Endothelial cell of umbilical vein (primary cell): ENCODE measurements at regions not wholly inside any gene's neighbourhood (a gene's known extent, or its start where the extent isn't known, plus 50 kb on each side); places are given as distances from the start of the nearest gene placed in this dataset.

ENCODE experiments used
- BruUV-seq: library from RNA; stranded (reverse); fragments of 400-500 nt; replicated peaks from 2 replicates; lab custom pipeline; 2021; lab: Mats Ljungman, UMichigan
- CTCF ChIA-PET: fragments of 300-600, 350-600 bp; sonication (Branson Sonifier 250); formaldehyde crosslinking; loops from one replicate; lab custom pipeline; 2021; ENCODE audit warnings: antibody characterized with exemption, inconsistent platforms; lab: Charles Lee
- POLR2A ChIA-PET: fragments of 300-600, 350-600 bp; sonication (Branson Sonifier 250); formaldehyde crosslinking; loops from one replicate; lab custom pipeline; 2021; ENCODE audit warnings: antibody characterized with exemption, inconsistent platforms; lab: Charles Lee
- DNase-seq: peaks from one replicate; pipeline ENCODE4 v3.0.0-alpha.2; 2011; ENCODE audit warnings: low read depth, low spot score
- FAIRE-seq: peaks from 2 replicates; lab custom pipeline; 2011; peaks lifted over from hg19 to GRCh38; lab: Jason Lieb, UNC
- H2AFZ ChIP-seq: 2 replicates; pipeline ENCODE4 v1.6.0; 2012; ENCODE audit warnings: low read depth, low read length, control low read depth, inconsistent platforms
- H3K27ac ChIP-seq: 2 replicates; pipeline ENCODE4 v1.5.1; 2011; ENCODE audit warnings: low read depth, mild to moderate bottlenecking, control low read depth, low read length, moderate library complexity; ENCODE audit not compliant: insufficient read depth
- H3K27me3 ChIP-seq, 2 experiments: 2 replicates each; pipeline versions ENCODE4 v1.6.0 to v1.6.1; 2011; ENCODE audit warnings: low read length in 2 of 2, mixed read lengths in 1 of 2; ENCODE audit not compliant: control insufficient read depth in 2 of 2, insufficient read depth in 2 of 2
- H3K36me3 ChIP-seq, 2 experiments: 2 replicates in 1 of 2; 3 replicates in 1 of 2; pipeline ENCODE4 v1.5.1; 2011; ENCODE audit warnings: low read length in 2 of 2, mild to moderate bottlenecking in 1 of 2, moderate library complexity in 1 of 2; ENCODE audit not compliant: control insufficient read depth in 2 of 2, insufficient read depth in 2 of 2; ENCODE audit errors: extremely low read depth in 1 of 2
- H3K4me1 ChIP-seq: 3 replicates; pipeline ENCODE4 v1.5.1; 2011; ENCODE audit warnings: mild to moderate bottlenecking, low read length; ENCODE audit not compliant: control insufficient read depth, insufficient read depth; ENCODE audit errors: extremely low read depth
- H3K4me2 ChIP-seq: 2 replicates; pipeline ENCODE4 v1.6.1; 2011; ENCODE audit warnings: low read length, control low read depth, mixed read lengths; ENCODE audit not compliant: insufficient read depth
- H3K4me3 ChIP-seq, 3 experiments: fragments of 200-600 bp in 1 of 3; sonication (generic), shearing (Covaris generic) in 1 of 3; replicated peaks in 1 of 3; 2 replicates each; pipeline ENCODE4 v1.5.1; 2011 to 2016; ENCODE audit warnings: control low read depth in 3 of 3, low read length in 3 of 3, mild to moderate bottlenecking in 2 of 3, inconsistent platforms in 1 of 3, low read depth in 1 of 3, moderate library complexity in 1 of 3; ENCODE audit not compliant: insufficient read depth in 1 of 3
- H3K79me2 ChIP-seq: 2 replicates; pipeline ENCODE4 v1.6.0; 2012; ENCODE audit warnings: low read length, inconsistent platforms; ENCODE audit not compliant: control insufficient read depth, insufficient read depth
- H3K9ac ChIP-seq: replicated peaks from 2 replicates; pipeline ENCODE3; 2011; ENCODE audit warnings: low read length, control low read depth; ENCODE audit not compliant: insufficient read depth; ENCODE audit errors: extremely low read depth
- H3K9me1 ChIP-seq: replicated peaks from 3 replicates; pipeline ENCODE4 v1.6.0; 2011; ENCODE audit warnings: mild to moderate bottlenecking, low read length; ENCODE audit not compliant: control insufficient read depth, insufficient read depth; ENCODE audit errors: extremely low read depth
- H3K9me3 ChIP-seq: replicated peaks from 2 replicates; pipeline ENCODE4 v1.5.1; 2012; ENCODE audit warnings: low read length, inconsistent platforms; ENCODE audit not compliant: control insufficient read depth, insufficient read depth
- H4K20me1 ChIP-seq: replicated peaks from 2 replicates; pipeline ENCODE3; 2011; ENCODE audit warnings: mild to moderate bottlenecking, low read length; ENCODE audit not compliant: control insufficient read depth, insufficient read depth; ENCODE audit errors: extremely low read depth
- CTCF ChIP-seq, 2 donors: IDR thresholded peaks; 1 replicate in 1 of 2; 2 replicates in 1 of 2; pipeline ENCODE4 v1.5.1; 2011; ENCODE audit warnings: low read length in 2 of 2, mild to moderate bottlenecking in 2 of 2, moderate library complexity in 2 of 2, control low read depth in 1 of 2, inconsistent platforms in 1 of 2, low read depth in 1 of 2; ENCODE audit not compliant: insufficient read depth in 1 of 2; ENCODE audit errors: extremely low read depth in 1 of 2
- EZH2 ChIP-seq: IDR thresholded peaks from 2 replicates; pipeline ENCODE4 v1.6.1; 2012; ENCODE audit warnings: borderline replicate concordance, low read depth, mild to moderate bottlenecking, moderate library complexity, low read length, inconsistent platforms; ENCODE audit not compliant: severe bottlenecking
- FOS ChIP-seq: IDR thresholded peaks from 2 replicates; pipeline ENCODE4 v1.6.1; 2011; ENCODE audit warnings: mild to moderate bottlenecking, low read length, moderate library complexity, borderline replicate concordance; ENCODE audit not compliant: insufficient read depth
- GATA2 ChIP-seq: IDR thresholded peaks from 2 replicates; pipeline ENCODE4 v1.7.0; 2011; ENCODE audit warnings: low read depth, mild to moderate bottlenecking, moderate library complexity, mixed read lengths, low read length; ENCODE audit not compliant: insufficient read length, insufficient read depth
- JUN ChIP-seq: IDR thresholded peaks from 2 replicates; pipeline ENCODE4 v1.6.1; 2011; ENCODE audit warnings: borderline replicate concordance, low read depth; ENCODE audit not compliant: insufficient read length, insufficient read depth
- MAX ChIP-seq: IDR thresholded peaks from 2 replicates; pipeline ENCODE4 v1.6.1; 2011; ENCODE audit not compliant: insufficient read depth, insufficient read length
- MYC ChIP-seq: IDR thresholded peaks from one replicate; pipeline ENCODE4 v1.6.1; 2011; ENCODE audit warnings: mild to moderate bottlenecking, low read depth, low read length
- POLR2A ChIP-seq: IDR thresholded peaks from 2 replicates; pipeline ENCODE4 v1.6.1; 2012; ENCODE audit warnings: low read depth, mild to moderate bottlenecking, control low read depth, low read length
- POLR2AphosphoS5 ChIP-seq: IDR thresholded peaks from 2 replicates; pipeline ENCODE4 v1.6.1; 2012; ENCODE audit warnings: low read depth, mild to moderate bottlenecking, control low read depth, low read length, moderate library complexity; ENCODE audit not compliant: insufficient read depth
- dilution Hi-C: fragments of 300-500 bp; cut with MboI; formaldehyde crosslinking; loops from one replicate; pipeline ENCODE4 v1.15.0; 2019; ENCODE audit warnings: low sequenced_read_pairs; ENCODE audit not compliant: extremely low pct_ligation_motif_present
- intact Hi-C: fragments of 100-400 bp; cut with micrococcal nuclease; formaldehyde crosslinking; loops from one replicate; pipeline ENCODE4 v1.10.0; 2022

- no peaks in the 10 kb centered on the region for H3K27me3 ChIP-seq
- CTCF ChIA-PET: no interaction called here
These were observed 71.8 kb downstream of the CHRM3 start for GRCh38 chr1:239458144-239458500.

GRCh38 chr1:239467730-239468129 is 81.4 kb downstream of the CHRM3 start:
- Histone ChIP-seq H3K4me2 (no peak overlapping the region), H3K4me1 (no peaks in the 10 kb centered on the region), H2AFZ (no peak overlapping the region), H3K36me3 (no peaks in the 10 kb centered on the region), H3K27ac (no peak overlapping the region), H3K9ac (no peak overlapping the region), H3K9me1 (no peaks in the 10 kb centered on the region), H3K9me3 (peaks cover 2% of the 10 kb centered on the region), H4K20me1 (no peaks in the 10 kb centered on the region), H3K4me3 (no peak overlapping the region), H3K27me3 (no peaks in the 10 kb centered on the region), H3K79me2 (no peaks in the 10 kb centered on the region)
- no peak for FAIRE-seq
- no TSS peak for BruUV-seq
- no peak for DNase-seq
- ChIA-PET CTCF (no interaction called here), POLR2A (no interaction called here)
- intact Hi-C loops: no loop called here
- dilution Hi-C loops: no loop called here
- TF ChIP-seq EZH2: no peak
- no peak for TF ChIP-seq POLR2AphosphoS5
- no peak for TF ChIP-seq CTCF (IDR thresholded peaks at IDR 0.05; ENCODE audit: extremely low read depth in 1 of 2, insufficient read depth in 1 of 2, low read depth in 1 of 2, low read length in 2 of 2)
- no peak for TF ChIP-seq FOS
- TF ChIP-seq MYC: no peak
- no peak for TF ChIP-seq GATA2
- TF ChIP-seq POLR2A: no peak
- no peak for TF ChIP-seq JUN
- TF ChIP-seq MAX: no peak

More at GRCh38 chr1:239458144-239458500, 71.8 kb downstream of the CHRM3 start:
- dilution Hi-C loops: no loop called here
- Histone ChIP-seq H3K4me3 (no peak overlapping the region), H2AFZ (no peak overlapping the region), H3K79me2 (no peaks in the 10 kb centered on the region), H3K4me1 (no peaks in the 10 kb centered on the region), H3K4me2 (no peak overlapping the region), H3K9ac (no peak overlapping the region), H3K36me3 (no peaks in the 10 kb centered on the region), H3K27ac (no peak overlapping the region), H3K9me3 (no peaks in the 10 kb centered on the region), H4K20me1 (no peaks in the 10 kb centered on the region), H3K9me1 (no peaks in the 10 kb centered on the region)
- FAIRE-seq (no peak), DNase-seq (no peak)
- POLR2A ChIA-PET: no interaction called here
- no TSS peak for BruUV-seq
- intact Hi-C loops: no loop called here
- TF ChIP-seq POLR2A (no peak), EZH2 (no peak), GATA2 (no peak), MYC (no peak), CTCF (IDR thresholded peaks at IDR 0.05; ENCODE audit: extremely low read depth in 1 of 2, insufficient read depth in 1 of 2, low read depth in 1 of 2, low read length in 2 of 2) (no peak)
